IMR-90 (cell line): ENCODE measurements at regions not wholly inside any gene's neighbourhood (a gene's known extent, or its start where the extent isn't known, plus 50 kb on each side); places are given as distances from the start of the nearest gene placed in this dataset.

Experiments used
- ATAC-seq: fragments of 200-7000 bp; cut with Tn5 transposase; 2 replicates; pipeline ENCODE4 v1.9.1; 2020; ENCODE audit warnings: low read depth, mild to moderate bottlenecking, moderate library complexity
- BruUV-seq: library from RNA; stranded (reverse); fragments of 400-500 nt; replicated peaks from 2 replicates; lab custom pipeline; 2021; lab: Mats Ljungman, UMichigan
- CTCF ChIA-PET: fragments of 300-600 bp; formaldehyde crosslinking; extraction: SDS; loops from one replicate; lab custom pipeline; 2021; ENCODE audit warnings: antibody characterized with exemption; lab: Yijun Ruan, JAX
- POLR2A ChIA-PET: fragments of 300-600 bp; sonication (Branson Sonifier 250); formaldehyde crosslinking; loops from one replicate; lab custom pipeline; 2022; ENCODE audit warnings: antibody characterized with exemption; ENCODE audit not compliant: unreplicated experiment; lab: Charles Lee
- DNase-seq: peaks from one replicate; pipeline ENCODE4 v3.0.0; 2013
- H2AFZ ChIP-seq: replicated peaks from 2 replicates; pipeline ENCODE3; 2013; ENCODE audit warnings: low read length, mild to moderate bottlenecking; ENCODE audit not compliant: poor library complexity
- H2AK5ac ChIP-seq: 2 replicates; pipeline ENCODE4 v1.6.1; 2013; ENCODE audit warnings: low read depth, low read length, inconsistent platforms
- H2AK9ac ChIP-seq: replicated peaks from 2 replicates; pipeline ENCODE3; 2013; ENCODE audit warnings: mild to moderate bottlenecking, low read depth, low read length, moderate library complexity; ENCODE audit not compliant: poor library complexity
- H2BK120ac ChIP-seq: 2 replicates; pipeline ENCODE4 v1.6.1; 2013; ENCODE audit warnings: low read depth, low read length, inconsistent platforms
- H2BK15ac ChIP-seq: 3 replicates; pipeline ENCODE4 v1.6.1; 2013; ENCODE audit warnings: low read depth, low read length, inconsistent platforms
- H2BK20ac ChIP-seq: 2 replicates; pipeline ENCODE4 v1.6.1; 2013; ENCODE audit warnings: low read depth, mild to moderate bottlenecking, inconsistent platforms, low read length, moderate library complexity
- H2BK5ac ChIP-seq: 2 replicates; pipeline ENCODE4 v1.6.1; 2013; ENCODE audit warnings: mild to moderate bottlenecking, low read depth, low read length, inconsistent platforms; ENCODE audit not compliant: poor library complexity, severe bottlenecking
- H3K14ac ChIP-seq: replicated peaks from 2 replicates; pipeline ENCODE4 v1.6.1; 2013; ENCODE audit warnings: low read depth, low read length, inconsistent platforms
- H3K18ac ChIP-seq: 2 replicates; pipeline ENCODE4 v1.6.1; 2013; ENCODE audit warnings: low read depth, low read length, control low read depth
- H3K23ac ChIP-seq: 2 replicates; pipeline ENCODE4 v1.6.1; 2013; ENCODE audit warnings: low read depth, low read length, inconsistent platforms
- H3K27ac ChIP-seq: 2 replicates; pipeline ENCODE4 v1.5.1; 2013; ENCODE audit warnings: mild to moderate bottlenecking, control low read depth, low read length; ENCODE audit not compliant: insufficient read depth
- H3K27me3 ChIP-seq: 2 replicates; pipeline ENCODE4 v1.6.1; 2013; ENCODE audit warnings: low read length; ENCODE audit not compliant: control insufficient read depth, insufficient read depth
- H3K36me3 ChIP-seq: 2 replicates; pipeline ENCODE4 v1.6.1; 2013; ENCODE audit warnings: low read length, mixed read lengths; ENCODE audit not compliant: control insufficient read depth, insufficient read depth
- H3K4ac ChIP-seq: 2 replicates; pipeline ENCODE4 v1.6.1; 2013; ENCODE audit warnings: low read depth, low read length, inconsistent platforms
- H3K4me1 ChIP-seq: 2 replicates; pipeline ENCODE4 v1.6.1; 2013; ENCODE audit warnings: low read length, mixed read lengths; ENCODE audit not compliant: control insufficient read depth, insufficient read depth
- H3K4me2 ChIP-seq: 2 replicates; pipeline ENCODE4 v1.6.1; 2013; ENCODE audit warnings: low read depth, mild to moderate bottlenecking, control low read depth, low read length, moderate library complexity
- H3K4me3 ChIP-seq: 2 replicates; pipeline ENCODE4 v1.5.1; 2013; ENCODE audit warnings: low read depth, mild to moderate bottlenecking, control low read depth, low read length, moderate library complexity; ENCODE audit not compliant: insufficient read depth
- H3K56ac ChIP-seq: 2 replicates; pipeline ENCODE4 v1.6.1; 2013; ENCODE audit warnings: low read length, inconsistent platforms; ENCODE audit not compliant: insufficient read depth; ENCODE audit errors: extremely low read depth
- H3K79me1 ChIP-seq, 2 experiments: 2 replicates each; pipeline ENCODE4 v1.6.1; 2013; ENCODE audit warnings: low read length in 2 of 2, inconsistent platforms in 1 of 2, low read depth in 1 of 2
- H3K9ac ChIP-seq: 2 replicates; pipeline ENCODE4 v1.6.1; 2013; ENCODE audit warnings: low read depth, low read length, control low read depth
- H3K9me1 ChIP-seq: 2 replicates; pipeline ENCODE4 v1.6.1; 2013; ENCODE audit warnings: low read length, inconsistent platforms; ENCODE audit not compliant: insufficient read depth
- H3K9me3 ChIP-seq: 2 replicates; pipeline ENCODE4 v1.6.1; 2013; ENCODE audit warnings: low read length; ENCODE audit not compliant: control insufficient read depth, insufficient read depth
- H4K20me1 ChIP-seq: 2 replicates; pipeline ENCODE4 v1.6.1; 2013; ENCODE audit warnings: low read length, inconsistent platforms; ENCODE audit not compliant: insufficient read depth
- H4K5ac ChIP-seq: 2 replicates; pipeline ENCODE4 v1.6.1; 2013; ENCODE audit warnings: mild to moderate bottlenecking, low read depth, low read length, control low read depth
- H4K8ac ChIP-seq, 2 experiments: 2 replicates each; pipeline ENCODE4 v1.6.1; 2013; ENCODE audit warnings: low read depth in 2 of 2, low read length in 2 of 2, control low read depth in 1 of 2, inconsistent platforms in 1 of 2
- H4K91ac ChIP-seq: 2 replicates; pipeline ENCODE4 v1.6.1; 2013; ENCODE audit warnings: low read depth, low read length, inconsistent platforms; ENCODE audit not compliant: insufficient read depth
- BHLHE40 ChIP-seq: fragments of 150-350 bp; IDR thresholded peaks from 2 replicates; pipeline ENCODE4 v1.6.1; 2016; ENCODE audit warnings: mild to moderate bottlenecking, low read depth, low read length
- CEBPB ChIP-seq: IDR thresholded peaks from 2 replicates; pipeline ENCODE4 v1.6.1; 2012; ENCODE audit warnings: low read depth, low read length, improper control_type of control experiment
- CHD1 ChIP-seq: IDR thresholded peaks from 2 replicates; pipeline ENCODE4 v1.6.1; 2012; ENCODE audit warnings: low read depth, low read length, improper control_type of control experiment
- ELK1 ChIP-seq: fragments of 150-350 bp; IDR thresholded peaks from 2 replicates; pipeline ENCODE4 v1.6.1; 2016; ENCODE audit warnings: low read depth, mild to moderate bottlenecking, low read length, moderate library complexity, borderline replicate concordance
- FOS ChIP-seq: fragments of 150-350 bp; IDR thresholded peaks from 2 replicates; pipeline ENCODE4 v1.6.1; 2016; ENCODE audit warnings: low read depth, low read length
- MAFK ChIP-seq: IDR thresholded peaks from 2 replicates; pipeline ENCODE4 v1.6.1; 2012; ENCODE audit warnings: low read depth, low read length, improper control_type of control experiment
- MAZ ChIP-seq: IDR thresholded peaks from 2 replicates; pipeline ENCODE4 v1.6.1; 2012; ENCODE audit warnings: low read depth, mild to moderate bottlenecking, low read length, improper control_type of control experiment, moderate library complexity, borderline replicate concordance
- MXI1 ChIP-seq: IDR thresholded peaks from 2 replicates; pipeline ENCODE4 v1.6.1; 2012; ENCODE audit warnings: low read depth, mild to moderate bottlenecking, low read length, moderate library complexity, borderline replicate concordance
- NFE2L2 ChIP-seq: fragments of 150-350 bp; IDR thresholded peaks from 2 replicates; pipeline ENCODE4 v1.6.1; 2016; ENCODE audit warnings: low read depth, mild to moderate bottlenecking, low read length
- POLR2A ChIP-seq: IDR thresholded peaks from 2 replicates; pipeline ENCODE4 v1.6.1; 2012; ENCODE audit warnings: mild to moderate bottlenecking, low read depth, low read length
- RAD21 ChIP-seq: IDR thresholded peaks from 2 replicates; pipeline ENCODE4 v1.6.1; 2012; ENCODE audit warnings: low read length, improper control_type of control experiment
- RCOR1 ChIP-seq: IDR thresholded peaks from 2 replicates; pipeline ENCODE4 v1.6.1; 2012; ENCODE audit warnings: mild to moderate bottlenecking, low read length, improper control_type of control experiment; ENCODE audit not compliant: insufficient replicate concordance
- RFX5 ChIP-seq: IDR thresholded peaks from 2 replicates; pipeline ENCODE4 v1.8.0; 2012; ENCODE audit warnings: low read depth, mild to moderate bottlenecking, low read length, moderate library complexity
- WGBS, 2 experiments: methylation state at CpG; one replicate each; pipeline versions ENCODE4 v1.1.5 to v1.1.7; 2013; ENCODE audit warnings: missing lambda C conversion rate in 2 of 2; ENCODE audit not compliant: insufficient read length in 1 of 2; ENCODE audit errors: extremely low coverage in 2 of 2; 5-methylcytosine and 5-hydroxymethylcytosine counted together
- dilution Hi-C: fragments of 300-500 bp; cut with HindIII; formaldehyde crosslinking; loops from one replicate; pipeline ENCODE4 v1.14.3; 2018; ENCODE audit warnings: low sequenced_read_pairs; ENCODE audit not compliant: unreplicated experiment
- in situ Hi-C: fragments of 300-500 bp; cut with MboI; formaldehyde crosslinking; loops from 3 replicates; pipeline ENCODE4 v1.14.3; 2019; ENCODE audit warnings: low sequenced_read_pairs, inconsistent platforms, mixed read lengths
- intact Hi-C: fragments of 100-400 bp; cut with micrococcal nuclease; formaldehyde crosslinking; loops from 2 replicates; pipeline ENCODE4 v1.10.0; 2022
- TF ChIP-seq, protein P1 (sequence below): conservative IDR thresholded peaks from 2 replicates; pipeline ENCODE4 v1.5.1; 2012; ENCODE audit warnings: mild to moderate bottlenecking, low read depth, low read length, improper control_type of control experiment
- TF ChIP-seq, protein P2 (sequence below): fragments of 150-350 bp; IDR thresholded peaks from 2 replicates; pipeline ENCODE4 v1.6.1; 2017; ENCODE audit warnings: mild to moderate bottlenecking, antibody characterized with exemption, low read length, low read depth

- ChIA-PET CTCF (interaction anchor here (1.0 kb wide), 1 partner anchor 17 kb away, joined by 3 read pairs; no protein-coding TSS in a partner anchor), POLR2A (no interaction called here)
- Histone ChIP-seq H4K20me1 (no peaks in the 10 kb centered on the region; the same call in 1 of the 2 replicates), H3K9ac (no peak overlapping the region), H2AK9ac (no peak overlapping the region), H2BK20ac (peak overlapping the region; percentile 16; the same call in 1 of the 2 replicates), H4K5ac (peak overlapping the region; percentile 28; the same call in 1 of the 2 replicates), H3K4me2 (no peak overlapping the region), H3K4me1 (peaks cover 15% of the 10 kb centered on the region), H3K27ac (no peak overlapping the region), H2AFZ (no peak overlapping the region), H3K18ac (peak overlapping the region; percentile 55; the same call in 1 of the 2 replicates), H3K9me3 (no peaks in the 10 kb centered on the region), H3K4me3 (no peak overlapping the region), H3K27me3 (no peaks in the 10 kb centered on the region), H3K36me3 (no peaks in the 10 kb centered on the region), H3K4ac (peak overlapping the region; percentile 33), H4K8ac (no peak overlapping the region; a peak in 2 of 4 replicates), H2AK5ac (0 out of 2 replicates have a peak overlapping the region, but pooled peaks have one; percentile 5), H2BK120ac (peak overlapping the region; percentile 3; the same call in 1 of the 2 replicates), H3K9me1 (no peaks in the 10 kb centered on the region; the same call in 1 of the 2 replicates), H2BK5ac (no peak overlapping the region), H4K91ac (0 out of 2 replicates have a peak overlapping the region, but pooled peaks have one; percentile 5), H3K23ac (0 out of 2 replicates have a peak overlapping the region, but pooled peaks have one; percentile 2), H2BK15ac (peak overlapping the region; percentile 62; the same call in 1 of the 3 replicates), H3K79me1 (no peaks in the 10 kb centered on the region), H3K56ac (no peak overlapping the region), H3K14ac (no peak overlapping the region; the same call in 1 of the 2 replicates)
- DNase-seq (peak; percentile 33), ATAC-seq (no peak)
- intact Hi-C loops = no loop called here
- in situ Hi-C loops = no loop called here
- BruUV-seq = no TSS peak
- dilution Hi-C loops = no loop called here
- WGBS, 2 experiments = no CpG with 5 or more reads among the region's 1 CpG
- no peak for TF ChIP-seq CHD1
- TF ChIP-seq MAFK = no peak
- TF ChIP-seq RFX5 = no peak
- TF ChIP-seq POLR2A = no peak
- TF ChIP-seq, protein P1, sequence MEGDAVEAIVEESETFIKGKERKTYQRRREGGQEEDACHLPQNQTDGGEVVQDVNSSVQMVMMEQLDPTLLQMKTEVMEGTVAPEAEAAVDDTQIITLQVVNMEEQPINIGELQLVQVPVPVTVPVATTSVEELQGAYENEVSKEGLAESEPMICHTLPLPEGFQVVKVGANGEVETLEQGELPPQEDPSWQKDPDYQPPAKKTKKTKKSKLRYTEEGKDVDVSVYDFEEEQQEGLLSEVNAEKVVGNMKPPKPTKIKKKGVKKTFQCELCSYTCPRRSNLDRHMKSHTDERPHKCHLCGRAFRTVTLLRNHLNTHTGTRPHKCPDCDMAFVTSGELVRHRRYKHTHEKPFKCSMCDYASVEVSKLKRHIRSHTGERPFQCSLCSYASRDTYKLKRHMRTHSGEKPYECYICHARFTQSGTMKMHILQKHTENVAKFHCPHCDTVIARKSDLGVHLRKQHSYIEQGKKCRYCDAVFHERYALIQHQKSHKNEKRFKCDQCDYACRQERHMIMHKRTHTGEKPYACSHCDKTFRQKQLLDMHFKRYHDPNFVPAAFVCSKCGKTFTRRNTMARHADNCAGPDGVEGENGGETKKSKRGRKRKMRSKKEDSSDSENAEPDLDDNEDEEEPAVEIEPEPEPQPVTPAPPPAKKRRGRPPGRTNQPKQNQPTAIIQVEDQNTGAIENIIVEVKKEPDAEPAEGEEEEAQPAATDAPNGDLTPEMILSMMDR = no peak
- TF ChIP-seq FOS = no peak
- TF ChIP-seq RAD21 = no peak
- no peak for TF ChIP-seq MAZ
- TF ChIP-seq RCOR1 = no peak
- no peak for TF ChIP-seq BHLHE40
- TF ChIP-seq NFE2L2 = no peak
- TF ChIP-seq CEBPB = no peak
- no peak for TF ChIP-seq ELK1
- TF ChIP-seq MXI1 = no peak
- TF ChIP-seq, protein P2, sequence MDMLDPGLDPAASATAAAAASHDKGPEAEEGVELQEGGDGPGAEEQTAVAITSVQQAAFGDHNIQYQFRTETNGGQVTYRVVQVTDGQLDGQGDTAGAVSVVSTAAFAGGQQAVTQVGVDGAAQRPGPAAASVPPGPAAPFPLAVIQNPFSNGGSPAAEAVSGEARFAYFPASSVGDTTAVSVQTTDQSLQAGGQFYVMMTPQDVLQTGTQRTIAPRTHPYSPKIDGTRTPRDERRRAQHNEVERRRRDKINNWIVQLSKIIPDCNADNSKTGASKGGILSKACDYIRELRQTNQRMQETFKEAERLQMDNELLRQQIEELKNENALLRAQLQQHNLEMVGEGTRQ = no peak
Measured at GRCh38 chr12:46916796-46917419, 91.1 kb upstream of the SLC38A4 start.
